ENCODE measurements at regions not wholly inside any gene's neighbourhood (a gene's known extent, or its start where the extent isn't known, plus 50 kb on each side); places are given as distances from the start of the nearest gene placed in this dataset.

DNA sequence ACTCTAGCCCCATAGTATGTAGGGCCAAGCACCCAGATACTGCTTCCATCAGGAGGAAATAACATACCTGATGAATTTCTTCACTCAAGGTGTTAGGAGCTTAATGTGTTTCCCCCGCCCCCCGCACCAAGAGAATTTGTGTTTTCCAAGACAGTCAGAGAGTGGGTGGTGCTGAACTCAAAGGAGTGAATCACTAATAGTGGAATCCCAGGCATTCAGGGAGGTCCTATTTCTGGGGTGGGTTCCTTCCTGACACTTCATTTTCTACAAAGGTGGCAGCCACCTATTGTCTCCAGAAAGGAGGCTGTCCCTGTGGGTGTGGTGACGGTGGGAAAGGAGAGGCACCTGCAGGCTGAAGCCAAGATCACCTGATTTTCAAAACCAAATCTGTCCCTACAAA, 50.8 kb upstream of the ELF5 start:
- TF ChIP-seq, protein P1, sequence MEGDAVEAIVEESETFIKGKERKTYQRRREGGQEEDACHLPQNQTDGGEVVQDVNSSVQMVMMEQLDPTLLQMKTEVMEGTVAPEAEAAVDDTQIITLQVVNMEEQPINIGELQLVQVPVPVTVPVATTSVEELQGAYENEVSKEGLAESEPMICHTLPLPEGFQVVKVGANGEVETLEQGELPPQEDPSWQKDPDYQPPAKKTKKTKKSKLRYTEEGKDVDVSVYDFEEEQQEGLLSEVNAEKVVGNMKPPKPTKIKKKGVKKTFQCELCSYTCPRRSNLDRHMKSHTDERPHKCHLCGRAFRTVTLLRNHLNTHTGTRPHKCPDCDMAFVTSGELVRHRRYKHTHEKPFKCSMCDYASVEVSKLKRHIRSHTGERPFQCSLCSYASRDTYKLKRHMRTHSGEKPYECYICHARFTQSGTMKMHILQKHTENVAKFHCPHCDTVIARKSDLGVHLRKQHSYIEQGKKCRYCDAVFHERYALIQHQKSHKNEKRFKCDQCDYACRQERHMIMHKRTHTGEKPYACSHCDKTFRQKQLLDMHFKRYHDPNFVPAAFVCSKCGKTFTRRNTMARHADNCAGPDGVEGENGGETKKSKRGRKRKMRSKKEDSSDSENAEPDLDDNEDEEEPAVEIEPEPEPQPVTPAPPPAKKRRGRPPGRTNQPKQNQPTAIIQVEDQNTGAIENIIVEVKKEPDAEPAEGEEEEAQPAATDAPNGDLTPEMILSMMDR (IDR thresholded peaks at IDR 0.05) = no peak

DNA sequence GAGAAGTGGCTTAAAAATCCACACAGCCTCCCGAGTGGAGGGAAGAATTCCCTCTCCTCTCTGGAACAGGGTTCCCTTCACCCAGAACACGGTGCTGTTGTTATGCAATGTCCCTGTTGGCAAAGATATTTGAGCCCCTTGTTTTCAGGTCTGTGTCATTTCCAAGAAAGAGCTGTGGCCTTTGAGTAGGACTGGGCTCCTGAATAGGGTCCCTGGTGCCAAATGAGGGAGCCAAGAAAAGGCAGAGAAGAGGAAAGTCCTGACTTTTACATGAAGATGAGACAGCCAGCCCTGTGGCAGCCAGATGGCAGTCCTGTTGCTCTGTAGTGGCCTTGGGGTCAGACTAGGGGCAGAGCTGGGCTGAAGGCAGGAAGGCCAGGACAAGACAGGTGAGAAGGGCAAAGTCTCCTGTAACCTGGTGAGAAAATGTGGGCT, 51.2 kb upstream of the ELF5 start:
- TF ChIP-seq, protein P1 (IDR thresholded peaks at IDR 0.05) = no peak

DNA sequence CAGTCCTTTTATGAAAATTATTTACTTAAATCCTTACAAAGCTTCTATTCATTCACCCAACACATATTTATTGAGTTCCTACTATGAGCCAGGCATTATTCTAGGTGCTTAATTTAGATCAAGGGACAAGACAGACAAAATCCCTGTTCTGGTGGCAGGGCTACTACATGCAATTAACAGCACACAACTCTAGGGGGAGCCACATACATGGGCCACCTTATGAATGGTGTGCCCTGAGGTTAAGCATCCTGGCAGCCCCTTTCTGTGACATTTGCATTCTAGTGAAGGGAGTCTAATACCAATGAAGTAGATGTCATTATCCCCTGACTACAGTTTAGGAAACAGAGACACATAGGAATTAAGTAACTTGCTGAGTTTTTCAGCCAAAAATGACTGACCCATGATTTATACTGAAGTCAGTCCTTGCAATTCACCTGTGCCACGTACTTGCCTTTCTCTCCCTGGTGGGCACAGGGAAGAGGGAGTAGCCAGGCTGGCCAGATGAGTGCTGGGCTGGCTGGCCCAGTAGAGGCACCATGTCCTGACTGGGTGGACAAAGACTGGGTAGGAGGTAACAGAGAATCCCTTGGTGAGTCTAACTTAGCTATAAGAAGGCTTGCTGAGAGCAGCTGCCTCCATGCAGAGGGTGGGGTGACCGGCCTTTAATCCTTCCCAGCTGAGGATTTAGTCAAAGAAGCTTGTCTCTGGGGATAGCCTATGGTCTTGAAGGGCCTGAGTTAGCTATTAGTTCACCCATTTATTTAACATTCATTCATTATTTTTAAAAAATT, 52.0 kb upstream of the ELF5 start:
- TF ChIP-seq, protein P1 (IDR thresholded peaks at IDR 0.05) = peak; percentile 82

DNA sequence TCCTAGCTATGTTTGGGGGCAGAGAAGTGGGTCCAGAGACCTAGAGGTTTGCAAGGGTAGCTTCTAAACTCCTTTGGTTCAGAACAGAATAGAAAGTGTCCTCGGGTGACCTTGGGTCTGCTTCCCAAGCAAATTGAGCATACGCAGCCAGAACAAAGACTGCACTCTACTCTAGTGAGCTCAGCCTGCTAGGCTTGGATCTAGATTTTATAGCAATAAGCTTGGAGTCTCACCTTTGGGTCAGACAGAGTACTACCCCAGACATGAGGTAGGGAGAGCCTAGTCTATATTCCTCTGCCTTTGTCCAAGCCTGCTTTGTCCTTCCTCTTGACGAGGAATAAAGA, 52.6 kb upstream of the ELF5 start:
- TF ChIP-seq, protein P1 (IDR thresholded peaks at IDR 0.05) = no peak

DNA sequence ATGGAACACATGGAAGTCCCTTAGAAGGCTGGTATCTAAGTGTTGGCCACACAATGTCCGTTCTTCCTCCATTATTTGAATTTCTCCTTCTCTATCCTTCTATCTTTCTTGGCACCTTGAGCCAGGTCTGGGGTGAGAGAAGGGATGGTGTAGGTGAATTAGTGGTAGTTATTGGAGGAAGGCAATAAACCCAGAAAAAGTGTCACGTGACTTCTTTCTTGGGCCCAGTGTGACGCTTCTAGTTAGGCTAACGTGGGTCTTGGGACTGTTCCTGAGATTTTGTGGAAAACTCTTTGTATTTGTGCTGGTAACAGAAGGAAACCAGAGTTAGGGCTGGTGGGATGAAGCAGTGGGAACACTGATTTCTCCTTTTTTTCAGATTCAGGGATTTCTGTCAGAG, 53.1 kb upstream of the ELF5 start:
- TF ChIP-seq, protein P1 (IDR thresholded peaks at IDR 0.05) = no peak

DNA sequence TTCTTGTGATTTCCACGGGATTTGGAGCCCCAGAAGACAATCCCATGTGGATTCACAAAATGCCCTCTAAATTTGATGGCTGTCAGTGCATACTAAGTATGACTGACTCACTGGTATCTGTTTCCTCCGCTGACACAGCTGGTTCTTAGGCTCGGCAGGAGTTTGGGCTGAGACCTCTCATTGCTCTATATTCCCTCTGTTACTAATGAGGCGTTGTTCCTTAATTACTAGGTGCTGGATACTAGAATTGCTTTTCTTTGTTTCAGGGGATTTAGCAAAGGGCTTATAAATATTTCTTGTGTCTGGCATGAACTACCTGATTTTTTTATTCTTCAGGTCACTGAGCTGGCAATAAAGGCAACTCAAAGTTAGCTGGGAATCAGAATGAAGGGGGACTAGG, 53.2 kb upstream of the EHF start:
- TF ChIP-seq, protein P1 (IDR thresholded peaks at IDR 0.05) = no peak

DNA sequence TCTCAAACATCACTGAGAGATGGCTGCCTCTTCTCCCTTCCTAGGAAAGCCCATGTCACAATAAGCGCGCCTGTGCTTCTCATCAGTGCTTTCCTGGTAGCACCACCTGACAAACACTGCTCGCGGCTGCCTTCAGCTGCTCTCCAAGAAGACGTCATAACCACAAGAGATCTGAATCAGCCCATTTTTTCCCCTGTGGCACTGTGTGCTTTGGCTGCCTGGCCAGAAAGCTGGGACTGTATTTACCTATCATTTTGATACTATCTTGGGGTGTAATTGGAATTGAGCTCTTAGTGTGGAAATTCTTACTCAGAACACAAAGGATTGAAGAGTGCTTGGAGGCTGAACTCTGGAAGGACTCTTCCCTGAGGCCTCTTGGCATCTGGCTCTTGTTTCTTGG, 50.3 kb upstream of the EHF start:
- TF ChIP-seq, protein P1 (IDR thresholded peaks at IDR 0.05) = no peak
